GM23248 (cell line): ENCODE measurements at regions not wholly inside any gene's neighbourhood (a gene's known extent, or its start where the extent isn't known, plus 50 kb on each side); places are given as distances from the start of the nearest gene placed in this dataset.

ENCODE experiments used
- EZH2 ChIP-seq: fragments of 200-600 bp; sonication (generic); IDR thresholded peaks from 2 replicates; pipeline ENCODE4 v1.6.1; 2018; ENCODE audit warnings: antibody characterized with exemption, mild to moderate bottlenecking; ENCODE audit not compliant: insufficient read depth, poor library complexity, severe bottlenecking
- EZH2phosphoT487 ChIP-seq: fragments of 200-600 bp; sonication (generic); IDR thresholded peaks from 2 replicates; pipeline ENCODE4 v1.6.1; 2018; ENCODE audit warnings: antibody characterized with exemption, moderate library complexity, mild to moderate bottlenecking, low read depth; ENCODE audit not compliant: insufficient read depth

GRCh38 chr10:85318809-85319807, 990.7 kb downstream of the CCSER2 start:
- no peak for TF ChIP-seq EZH2phosphoT487
- no peak for TF ChIP-seq EZH2
